Left renal pelvis (tissue), 4 donors: ENCODE measurements at regions not wholly inside any gene's neighbourhood (a gene's known extent, or its start where the extent isn't known, plus 50 kb on each side); places are given as distances from the start of the nearest gene placed in this dataset.
"Not testable (repeated sequence)": the region's sequence is repeated elsewhere in the genome, so short reads cannot be mapped to it uniquely, and the experiment has no call there.

Experiments
- DNase-seq, 4 donors: peaks; one replicate each; pipeline ENCODE4 v3.0.0-alpha.2; 2013; ENCODE audit warnings: low read depth in 4 of 4, low spot score in 3 of 4

DNA sequence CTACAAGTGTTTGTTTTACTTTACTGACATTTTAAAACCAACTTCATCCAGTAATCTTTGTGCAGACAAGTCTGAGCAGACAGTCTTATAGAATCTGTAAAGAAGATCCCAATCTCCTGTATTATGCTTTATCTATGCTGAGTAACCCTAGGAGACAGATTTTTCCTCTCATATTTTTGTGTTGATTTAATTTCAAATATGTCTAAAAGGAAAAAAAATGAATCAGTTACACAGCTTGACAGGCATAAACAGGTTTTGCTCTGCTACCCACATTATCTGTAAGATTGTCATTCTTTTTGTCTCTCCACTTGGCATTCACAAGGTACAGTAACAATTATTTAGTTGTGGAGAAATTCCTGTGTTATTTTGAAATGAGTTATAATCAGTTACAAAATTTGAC is 415.0 kb downstream of the NYAP2 start:
- DNase-seq = no peak

DNA sequence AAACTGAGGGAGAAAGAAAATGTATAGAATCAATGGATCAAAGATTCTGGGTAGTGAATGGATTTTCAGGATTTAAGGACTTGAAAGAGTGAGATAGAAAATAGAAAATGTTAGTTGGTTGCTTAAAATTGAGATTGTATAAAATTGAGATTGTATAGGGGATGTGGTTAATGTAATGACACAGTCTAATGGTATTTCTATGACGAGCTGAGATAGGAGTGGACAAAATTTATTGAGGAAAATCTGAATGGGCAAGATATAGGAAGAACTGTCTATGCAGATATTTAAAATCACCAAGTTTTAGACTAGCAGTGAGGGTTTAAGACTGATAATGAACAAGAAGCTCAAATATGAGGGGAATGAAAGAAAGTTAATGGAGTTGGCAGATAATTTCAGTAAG is 406.6 kb downstream of the NYAP2 start:
- no peak for DNase-seq

DNA sequence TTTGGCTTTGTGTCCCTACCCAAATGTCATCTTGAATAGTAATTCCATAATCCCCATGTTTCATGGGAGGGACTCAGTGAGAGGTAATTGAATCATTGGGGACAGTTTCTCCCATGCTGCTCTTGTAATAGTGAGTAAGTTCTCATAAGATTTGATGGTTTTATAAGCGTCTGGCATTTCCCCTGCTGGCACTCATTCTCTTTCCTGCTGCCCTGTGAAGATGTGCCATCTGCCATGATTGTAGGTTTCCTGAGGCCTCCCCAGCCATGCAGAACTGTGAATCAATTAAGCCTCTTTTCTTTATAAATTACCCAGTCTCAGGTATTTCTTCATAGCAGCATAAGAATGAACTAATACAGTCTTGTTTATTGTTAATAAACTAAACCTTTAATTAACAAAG is 402.6 kb downstream of the NYAP2 start:
- DNase-seq = not testable (repeated sequence)

DNA sequence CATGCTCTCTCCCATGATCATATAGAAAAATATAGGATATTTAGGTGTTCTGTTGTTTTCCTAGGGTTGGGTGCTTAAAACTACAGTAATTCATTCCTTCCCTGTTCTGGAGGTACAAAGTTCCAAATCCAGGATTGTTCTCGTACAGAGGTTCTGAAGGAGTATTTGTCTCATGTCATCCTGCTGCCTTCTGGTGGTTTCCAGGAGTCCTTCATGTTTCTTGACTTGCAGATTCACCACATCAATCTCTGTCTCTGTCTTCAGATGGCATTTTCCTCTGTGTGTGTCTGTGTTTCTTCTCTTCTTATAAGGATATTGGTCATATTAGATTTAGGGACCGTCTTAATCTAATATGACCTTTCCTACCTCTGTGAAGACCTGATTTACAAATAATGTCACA is 397.9 kb downstream of the NYAP2 start:
- no peak for DNase-seq

DNA sequence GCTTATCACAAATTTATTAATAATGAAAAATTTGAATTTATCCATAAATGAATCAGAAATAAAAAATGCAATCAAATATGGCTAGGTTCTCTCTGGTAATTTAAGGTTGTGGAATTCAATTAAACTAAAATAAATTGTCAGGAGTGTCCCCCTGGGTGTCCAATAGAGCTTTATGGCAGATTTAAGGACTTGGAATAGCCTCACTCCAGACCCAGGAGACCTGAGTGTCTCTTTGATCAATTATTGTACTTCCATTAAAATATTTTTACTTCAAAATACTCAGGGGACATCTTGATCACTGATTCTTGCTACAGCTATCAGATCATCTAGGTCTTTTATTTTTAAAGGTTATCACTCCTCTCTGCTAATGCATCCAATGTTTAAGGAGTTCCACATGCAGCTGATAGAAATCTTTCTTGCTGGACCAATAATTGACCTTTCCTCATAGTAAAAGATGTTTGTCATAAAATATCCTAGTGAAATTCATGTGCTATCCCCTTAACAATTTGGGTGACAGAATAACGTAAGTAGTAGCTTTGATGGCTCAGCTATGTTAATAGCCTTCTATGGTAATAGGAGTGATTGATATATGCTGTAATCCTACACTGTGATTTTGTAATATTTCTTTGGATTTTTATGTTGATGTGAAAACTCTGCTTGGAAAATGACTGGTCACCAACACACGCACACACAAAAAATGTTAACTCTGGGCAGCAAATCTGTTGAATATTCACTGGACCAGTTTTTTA is 395.3 kb downstream of the NYAP2 start:
- DNase-seq = no peak

DNA sequence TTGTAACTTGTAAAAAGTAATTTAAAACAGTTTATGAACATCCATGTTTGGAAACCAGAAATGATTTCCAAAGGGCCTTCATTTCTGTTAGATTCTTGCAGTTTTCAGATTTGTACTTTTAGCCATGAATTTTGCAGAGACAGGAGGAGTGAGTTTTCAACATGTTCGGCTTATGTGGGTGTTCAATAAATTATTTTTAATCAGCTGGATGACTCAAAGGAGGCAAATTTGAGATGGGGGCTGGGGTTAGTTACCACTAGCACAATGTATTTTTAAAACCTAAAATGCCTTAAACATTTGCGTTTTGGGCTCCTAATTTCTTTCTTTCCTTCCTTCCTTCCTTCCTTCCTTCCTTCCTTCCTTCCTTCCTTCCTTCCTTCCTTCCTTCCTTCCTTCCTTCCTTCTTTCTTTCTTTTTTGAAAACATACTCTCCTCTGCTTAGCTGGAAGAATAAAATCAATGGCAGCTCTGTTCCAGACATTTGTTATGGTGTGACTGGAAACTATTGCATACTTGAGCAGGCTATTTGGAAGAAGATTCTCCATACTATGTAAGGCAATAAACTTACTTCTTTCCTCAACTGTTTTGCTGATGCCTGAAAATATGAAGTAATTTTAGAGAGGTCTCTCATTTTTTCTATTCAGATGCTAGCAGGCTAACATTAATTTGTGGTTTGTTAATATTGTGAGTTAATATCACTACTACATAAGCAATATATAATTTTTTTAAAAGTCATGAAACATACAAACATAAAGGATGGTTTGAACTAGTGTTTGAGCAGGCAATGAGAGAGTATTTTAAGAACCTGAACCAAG is 394.4 kb downstream of the NYAP2 start:
- no peak for DNase-seq

DNA sequence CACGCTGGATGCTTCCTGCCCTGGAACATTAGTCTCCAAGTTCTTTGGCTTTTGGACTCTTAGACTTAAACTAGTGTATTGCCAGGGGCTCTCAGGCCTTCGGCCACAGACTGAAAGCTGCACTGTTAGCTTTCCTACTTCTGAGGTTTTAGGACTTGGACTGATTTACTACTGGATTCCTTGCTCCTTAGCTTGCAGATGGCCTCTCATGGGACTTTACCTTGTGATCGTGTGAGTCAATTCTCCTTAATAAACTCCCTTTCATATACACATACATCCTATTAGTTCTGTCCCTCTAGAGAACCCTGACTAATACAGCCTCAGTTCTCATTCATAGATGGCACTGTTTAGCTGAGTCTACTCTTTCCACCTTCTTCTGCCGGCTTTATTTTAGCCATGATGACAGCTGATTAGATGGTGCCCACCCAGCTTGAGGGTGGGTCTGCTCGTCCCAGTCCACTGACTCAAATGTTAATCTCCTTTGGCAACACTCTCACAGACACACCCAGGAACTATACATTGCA is 389.1 kb downstream of the NYAP2 start:
- no peak for DNase-seq

DNA sequence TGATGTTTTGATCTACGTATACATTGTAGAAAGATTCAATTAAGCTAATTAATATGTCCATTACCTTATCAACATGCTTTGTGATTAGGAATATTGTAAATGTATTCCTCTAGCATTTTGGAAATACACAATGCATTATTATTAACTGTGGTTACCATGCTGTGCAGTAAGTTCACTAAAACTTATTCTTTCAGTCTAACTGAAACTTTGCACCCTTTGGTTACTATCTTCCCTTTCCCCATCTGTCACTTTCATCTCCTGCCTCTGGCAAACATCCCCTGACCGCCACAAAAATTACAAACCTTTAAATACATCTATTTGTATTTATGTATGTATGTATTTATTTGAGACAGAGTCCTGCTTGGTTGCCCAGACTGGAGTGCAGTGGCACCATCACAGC is 388.0 kb downstream of the NYAP2 start:
- no peak for DNase-seq

DNA sequence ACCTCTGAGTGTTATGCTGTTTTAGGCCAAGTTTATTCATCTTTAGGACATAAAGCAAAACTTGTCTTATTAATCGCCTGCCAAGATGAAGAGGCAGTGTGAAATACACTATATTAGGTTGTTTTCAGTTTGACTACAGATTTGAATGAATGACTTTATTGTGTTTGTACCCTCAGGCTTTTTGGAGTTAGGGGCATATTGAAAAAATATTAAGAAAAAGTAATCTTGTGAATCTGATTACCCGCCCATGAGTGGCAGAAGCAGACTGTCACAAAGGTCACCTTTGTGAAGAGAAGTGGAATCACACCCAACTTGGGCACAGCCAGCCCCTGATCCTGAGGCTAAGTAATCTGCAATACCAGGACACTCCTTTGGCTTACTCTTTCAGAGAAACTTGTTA is 382.5 kb downstream of the NYAP2 start:
- no peak for DNase-seq

DNA sequence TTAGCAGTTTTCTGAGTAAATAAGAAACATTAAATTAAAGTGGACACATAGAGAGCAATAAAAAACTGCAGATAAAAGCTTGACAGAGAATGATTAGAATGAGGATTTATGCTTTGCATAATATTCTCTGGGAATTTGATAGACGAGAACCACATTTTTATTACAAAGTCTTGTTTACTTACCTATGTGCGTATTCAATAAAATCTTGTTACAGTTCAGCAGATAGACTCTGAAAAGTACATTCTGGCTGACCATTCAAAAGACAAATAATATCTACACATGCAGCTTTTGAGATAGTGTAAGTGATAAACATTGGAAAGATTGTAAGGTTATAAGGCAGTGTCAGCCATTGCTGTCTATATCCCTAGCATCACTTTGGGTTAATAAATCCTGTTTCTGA is 381.6 kb downstream of the NYAP2 start:
- no peak for DNase-seq

DNA sequence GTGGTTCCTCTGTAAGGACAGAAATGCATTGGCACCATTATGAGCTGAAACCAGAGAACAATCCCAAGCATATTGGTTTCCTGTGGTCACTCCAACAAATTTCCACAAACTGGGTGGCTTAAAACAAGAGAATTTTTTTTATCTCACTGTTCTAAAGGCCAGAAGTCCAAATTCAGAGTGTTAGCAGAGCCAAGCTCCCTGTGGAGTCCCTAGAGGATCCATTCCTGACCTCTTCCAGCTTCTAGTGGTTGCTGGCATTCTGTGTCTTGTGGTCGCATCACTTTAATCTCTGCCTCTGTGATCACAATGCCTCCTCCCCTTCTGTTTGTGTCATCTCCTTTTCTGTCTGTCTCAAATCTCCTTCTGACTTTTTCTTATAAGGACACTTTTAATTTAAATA is 380.3 kb downstream of the NYAP2 start:
- no peak for DNase-seq

DNA sequence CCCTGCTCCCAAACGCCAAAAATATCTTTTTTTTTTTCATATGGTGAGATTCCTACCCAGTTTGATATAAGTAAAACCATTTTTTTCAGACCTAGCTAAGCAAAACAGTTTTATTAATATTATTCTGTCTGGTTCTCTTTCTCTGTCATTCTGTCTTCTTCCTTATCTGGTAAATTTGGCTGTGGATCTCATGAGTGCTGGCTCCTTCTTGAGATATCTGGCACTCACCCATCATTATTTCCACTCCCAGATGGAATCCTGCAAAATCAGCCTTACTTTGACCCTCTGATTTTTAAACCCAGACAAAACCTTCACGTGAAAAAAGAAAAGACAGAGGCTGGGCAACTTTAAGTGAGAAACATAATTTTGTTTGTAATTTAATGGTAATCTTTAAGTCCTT is 373.6 kb downstream of the NYAP2 start:
- no peak for DNase-seq

DNA sequence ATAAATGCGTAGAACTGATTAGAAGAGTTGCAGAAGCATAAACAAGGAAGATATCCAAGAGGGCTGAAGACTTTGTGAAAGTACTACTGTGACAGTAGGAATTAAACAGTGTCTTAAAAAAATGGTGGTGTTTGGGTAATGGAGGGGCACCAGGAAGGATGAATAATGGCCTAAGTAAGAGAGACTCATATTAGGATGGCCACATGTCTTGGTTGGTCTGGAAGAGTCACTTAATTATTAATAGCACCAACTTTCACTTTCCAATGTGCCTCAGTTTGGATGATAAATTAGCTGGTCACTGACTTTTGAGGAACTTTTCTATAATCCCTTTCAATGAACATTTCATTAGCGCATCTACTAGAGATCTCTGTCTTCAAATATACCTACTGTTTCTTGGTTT is 372.2 kb downstream of the NYAP2 start:
- no peak for DNase-seq

DNA sequence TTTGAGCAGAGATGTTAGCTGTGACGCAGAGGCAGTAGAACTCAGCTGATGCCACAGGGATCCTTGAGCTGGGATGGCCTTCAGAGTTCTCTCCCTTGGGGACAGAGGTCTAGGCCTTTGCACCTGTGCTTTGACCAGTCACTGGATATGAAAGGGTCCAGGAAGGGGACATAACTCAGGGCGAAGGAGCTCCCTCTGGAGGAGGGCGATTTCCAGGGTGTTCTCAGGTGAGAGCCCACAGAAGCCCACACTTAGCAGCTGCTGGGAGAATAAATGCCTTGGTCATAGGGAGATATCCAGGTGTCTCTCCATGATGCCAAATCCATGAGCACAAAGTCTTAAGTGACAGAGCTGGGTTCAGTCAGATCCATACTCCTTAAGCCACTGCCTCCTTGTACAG is 369.2 kb downstream of the NYAP2 start:
- no peak for DNase-seq

DNA sequence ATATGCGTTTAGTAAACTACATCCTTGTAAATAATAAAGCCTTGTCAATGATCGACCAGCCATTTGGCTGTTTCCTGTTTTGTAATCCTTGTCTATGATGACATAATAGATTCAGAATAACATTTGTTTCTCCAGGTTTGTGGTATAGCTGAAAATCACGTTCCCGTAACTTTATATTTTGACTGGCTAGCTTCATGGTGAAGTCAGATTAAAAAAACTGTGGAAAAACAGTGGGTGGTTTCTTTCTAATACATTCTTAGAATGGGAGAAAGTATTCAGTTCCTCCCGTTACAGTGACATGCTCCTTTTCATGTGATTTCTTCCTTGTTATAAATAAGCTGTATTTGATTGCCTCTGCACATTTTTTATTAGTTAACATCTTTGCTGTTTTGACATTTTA is 366.9 kb downstream of the NYAP2 start:
- DNase-seq = no peak

DNA sequence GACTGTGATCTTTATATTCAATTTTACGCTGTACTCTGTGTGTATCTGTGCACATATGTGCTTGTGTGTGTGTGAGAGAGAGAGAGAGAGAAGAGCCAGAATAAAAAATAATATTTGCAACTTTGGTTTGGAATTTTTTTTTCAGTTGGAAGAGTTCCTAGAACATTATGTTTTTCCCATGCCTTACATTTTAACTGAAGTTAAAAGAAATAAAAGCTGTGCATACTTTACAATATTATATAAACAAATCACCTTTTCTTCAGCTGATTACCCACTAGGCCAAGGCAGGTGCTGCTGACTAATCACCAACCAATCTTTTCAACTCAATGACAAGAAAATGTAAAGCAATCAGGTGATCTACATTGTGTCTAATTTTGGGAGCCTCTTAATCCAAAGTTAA is 366.3 kb downstream of the NYAP2 start:
- DNase-seq = no peak

DNA sequence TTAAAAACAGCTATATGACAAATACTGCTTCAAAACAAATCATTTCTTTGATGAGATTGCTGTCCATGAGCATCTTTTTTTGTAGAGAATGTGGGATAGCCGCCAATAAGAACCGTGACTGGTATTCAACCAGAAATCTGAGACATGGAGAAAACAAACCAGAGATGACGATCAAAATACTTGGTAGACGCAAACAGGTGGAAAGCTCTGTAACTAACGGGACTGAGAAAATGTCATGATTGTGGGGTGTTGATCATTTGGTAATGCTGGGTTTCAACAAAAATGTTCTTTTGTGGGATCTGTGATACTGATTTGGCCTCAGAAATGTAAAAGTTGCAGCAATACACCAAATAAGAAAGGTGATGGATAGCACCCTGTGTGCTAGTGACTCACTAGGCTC is 364.8 kb downstream of the NYAP2 start:
- DNase-seq = no peak

DNA sequence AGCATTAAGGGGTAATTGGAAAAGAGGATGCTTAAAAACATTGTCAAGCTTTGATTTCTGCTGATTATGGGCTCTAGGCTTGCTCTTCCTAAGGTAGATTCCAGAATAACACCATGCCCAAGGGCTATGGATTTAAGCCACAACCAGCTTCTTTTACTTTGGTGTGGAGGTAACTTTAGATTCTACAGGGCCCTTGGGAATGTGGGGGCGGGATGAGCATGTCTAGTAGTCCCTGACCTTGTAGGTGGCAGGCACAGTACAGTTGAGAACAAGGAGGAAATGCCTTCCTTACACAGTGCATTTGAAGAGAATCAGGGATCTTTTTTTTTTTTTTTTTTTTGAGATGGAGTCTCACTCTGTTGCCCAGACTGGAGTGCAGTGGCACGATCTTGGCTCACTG is 364.2 kb downstream of the NYAP2 start:
- DNase-seq = no peak

DNA sequence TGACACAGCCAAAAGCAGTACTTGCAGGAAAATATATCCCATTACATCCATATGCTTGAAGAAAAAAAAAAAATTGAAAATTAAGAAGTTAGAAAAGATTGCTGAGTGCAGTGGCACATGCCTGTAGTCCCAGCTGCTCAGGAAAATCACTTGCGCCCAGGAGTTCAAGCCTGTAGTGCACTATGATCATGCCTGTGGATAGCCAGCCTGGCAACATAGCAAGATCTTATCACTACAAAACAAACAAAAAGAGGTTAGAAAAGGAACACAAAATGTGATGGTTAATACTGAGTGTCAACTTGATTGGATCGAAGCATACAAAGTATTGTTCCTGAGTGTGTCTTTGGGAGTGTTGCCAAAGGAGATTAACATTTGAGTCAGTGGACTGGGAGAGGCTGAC is 361.9 kb downstream of the NYAP2 start:
- DNase-seq = no peak

DNA sequence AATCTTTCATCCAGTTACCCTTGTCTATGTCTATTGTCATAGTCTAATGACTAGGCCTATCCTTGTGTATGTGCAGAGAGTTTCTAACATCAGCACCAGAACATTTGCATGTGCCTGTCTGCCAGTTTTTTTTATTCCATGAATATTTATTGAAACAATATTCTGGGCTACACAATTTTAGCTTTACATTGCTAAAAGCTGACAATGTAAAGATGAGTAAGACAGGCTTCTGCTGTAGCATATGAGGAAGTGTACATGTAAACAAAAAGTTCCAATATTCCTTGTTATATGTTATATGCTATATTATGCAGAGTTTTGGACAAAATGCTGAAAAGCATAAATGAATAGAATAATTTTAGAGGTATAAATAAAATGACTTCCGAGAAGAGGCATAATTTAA is 357.7 kb downstream of the NYAP2 start:
- DNase-seq = no peak

DNA sequence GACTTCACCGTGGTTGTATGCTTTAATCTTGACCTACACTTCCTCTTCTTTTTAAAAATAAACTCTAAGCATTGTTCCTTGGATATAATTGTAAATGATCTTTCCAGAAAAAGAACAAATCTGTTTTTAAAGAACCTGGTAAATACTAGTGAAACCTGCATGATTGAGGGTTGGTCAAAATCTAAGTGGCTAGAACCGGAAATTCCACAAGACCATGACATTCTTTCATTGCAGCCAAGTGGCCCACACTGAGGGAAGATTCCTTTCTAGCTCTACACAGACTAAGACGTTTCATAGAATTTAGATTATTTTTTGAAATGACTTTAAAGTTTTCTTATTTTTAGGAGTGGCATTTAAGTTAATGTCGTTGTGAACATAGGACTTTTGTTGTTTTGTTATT is 356.7 kb downstream of the NYAP2 start:
- DNase-seq = no peak

DNA sequence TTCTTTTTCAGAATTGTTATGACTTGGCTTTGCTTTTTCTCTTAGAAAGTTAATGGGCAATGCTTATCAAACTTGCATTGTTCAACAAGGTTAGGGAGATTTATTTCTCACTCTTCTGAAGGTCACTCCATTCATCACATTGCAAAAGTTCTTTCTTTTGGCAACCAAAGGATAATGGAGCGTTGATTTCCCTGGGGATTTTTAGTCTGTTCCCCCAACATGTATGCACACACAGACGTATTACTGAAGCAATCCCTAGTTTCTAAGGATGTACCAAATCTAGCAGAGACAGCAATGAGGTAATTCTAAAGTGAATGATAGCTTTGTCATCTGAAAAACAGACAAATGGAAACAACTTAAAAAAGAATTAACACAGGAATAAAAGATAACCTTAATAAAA is 349.1 kb downstream of the NYAP2 start:
- DNase-seq = no peak
